HepG2 (cell line): ENCODE measurements at regions not wholly inside any gene's neighbourhood (a gene's known extent, or its start where the extent isn't known, plus 50 kb on each side); places are given as distances from the start of the nearest gene placed in this dataset.

Experiments used
- ATAC-seq: fragments of 200-7000 bp; cut with Tn5 transposase; 3 replicates; pipeline ENCODE4 v1.9.1; 2020; ENCODE audit warnings: mild to moderate bottlenecking, moderate library complexity
- BruUV-seq: library from RNA; stranded (reverse); fragments of 400-500 nt; replicated peaks from 2 replicates; lab custom pipeline; 2021; lab: Mats Ljungman, UMichigan
- CTCF ChIA-PET: fragments of 300-600 bp; formaldehyde crosslinking; extraction: SDS; loops from one replicate; lab custom pipeline; 2021; ENCODE audit warnings: low total read pairs, inconsistent platforms, low intra/inter-chr PET ratio; lab: Yijun Ruan, JAX
- POLR2A ChIA-PET: fragments of 350-600 bp; sonication (Branson Sonifier 250); formaldehyde crosslinking; loops from one replicate; lab custom pipeline; 2020; ENCODE audit warnings: antibody characterized with exemption, inconsistent platforms; lab: Yijun Ruan, JAX
- DNase-seq: peaks from one replicate; pipeline ENCODE4 v3.0.0-alpha.2; 2015; ENCODE audit warnings: low spot score
- FAIRE-seq: peaks from 3 replicates; lab custom pipeline; 2011; peaks lifted over from hg19 to GRCh38; lab: Jason Lieb, UNC
- H2AFZ ChIP-seq: one replicate; pipeline ENCODE4 v1.6.1; 2011; ENCODE audit warnings: low read length, inconsistent platforms
- H3K27ac ChIP-seq: fragments of 300-600 bp; 3 replicates; pipeline ENCODE4 v1.8.0; 2011; ENCODE audit warnings: mixed run types, mild to moderate bottlenecking, mixed read lengths, low read length, inconsistent platforms; ENCODE audit not compliant: insufficient read depth; ENCODE audit errors: extremely low read length
- H3K27me3 ChIP-seq, 2 experiments: fragments of 200-600 bp in 1 of 2; 2 replicates in 1 of 2; 3 replicates in 1 of 2; pipeline versions ENCODE4 v1.6.0 to v1.8.0; 2011; ENCODE audit warnings: low read length in 2 of 2, mild to moderate bottlenecking in 2 of 2, moderate library complexity in 2 of 2, inconsistent platforms in 1 of 2; ENCODE audit not compliant: insufficient read depth in 2 of 2, control insufficient read depth in 1 of 2
- H3K36me3 ChIP-seq, 2 experiments: fragments of 200-600 bp in 1 of 2; replicated peaks in 1 of 2; 2 replicates in 1 of 2; 3 replicates in 1 of 2; pipeline versions ENCODE4 v1.5.1 to v1.8.0; 2011; ENCODE audit warnings: low read length in 2 of 2, inconsistent platforms in 1 of 2; ENCODE audit not compliant: insufficient read depth in 2 of 2, control insufficient read depth in 1 of 2
- H3K4me1 ChIP-seq: 2 replicates; pipeline ENCODE4 v1.5.1; 2012; ENCODE audit warnings: low read length, inconsistent platforms; ENCODE audit not compliant: insufficient read depth
- H3K4me2 ChIP-seq: 2 replicates; pipeline ENCODE4 v1.6.0; 2011; ENCODE audit warnings: low read depth, low read length, inconsistent platforms
- H3K4me3 ChIP-seq, 3 experiments: fragments of 200-600 bp in 1 of 3; sonication (generic), shearing (Covaris generic) in 1 of 3; replicated peaks in 1 of 3; 2 replicates each; pipeline ENCODE4 v1.5.1; 2011 to 2016; ENCODE audit warnings: low read length in 3 of 3, inconsistent platforms in 2 of 3, low read depth in 2 of 3, mild to moderate bottlenecking in 2 of 3, control low read depth in 1 of 3, mixed read lengths in 1 of 3; ENCODE audit not compliant: insufficient read depth in 1 of 3
- H3K79me2 ChIP-seq: one replicate; pipeline ENCODE4 v1.6.1; 2011; ENCODE audit warnings: low read length, inconsistent platforms; ENCODE audit not compliant: insufficient read depth
- H3K9ac ChIP-seq: 2 replicates; pipeline ENCODE4 v1.6.0; 2011; ENCODE audit warnings: mild to moderate bottlenecking, low read depth, low read length, inconsistent platforms; ENCODE audit not compliant: insufficient read depth
- H3K9me3 ChIP-seq: 2 replicates; pipeline ENCODE4 v1.5.1; 2012; ENCODE audit warnings: mild to moderate bottlenecking, low read length
- H4K20me1 ChIP-seq: 2 replicates; pipeline ENCODE4 v1.6.0; 2011; ENCODE audit warnings: inconsistent platforms, mild to moderate bottlenecking, low read length, moderate library complexity; ENCODE audit not compliant: insufficient read depth
- DMTF1 ChIP-seq: sonication (generic); formaldehyde crosslinking; IDR thresholded peaks from 2 replicates; pipeline ENCODE4 v1.4.0; 2020; ENCODE audit warnings: mild to moderate bottlenecking, missing genetic modification reagents
- HOMEZ ChIP-seq: IDR thresholded peaks from 2 replicates; pipeline ENCODE4 v1.6.1; 2016; ENCODE audit warnings: low read depth
- JUN ChIP-seq: sonication (generic); formaldehyde crosslinking; IDR thresholded peaks from 2 replicates; pipeline ENCODE4 v1.4.0; 2020; ENCODE audit warnings: mild to moderate bottlenecking, missing genetic modification reagents
- MAFG ChIP-seq: sonication (generic); formaldehyde crosslinking; IDR thresholded peaks from 2 replicates; pipeline ENCODE4 v1.5.1; 2020; ENCODE audit warnings: mild to moderate bottlenecking, missing genetic modification reagents
- MYNN ChIP-seq: sonication (generic); formaldehyde crosslinking; IDR thresholded peaks from 2 replicates; pipeline ENCODE4 v1.4.0; 2020; ENCODE audit warnings: mild to moderate bottlenecking, low read depth, missing genetic modification reagents
- PRPF4 ChIP-seq: fragments of 200-400 bp; formaldehyde crosslinking; IDR thresholded peaks from 2 replicates; pipeline ENCODE4 v1.6.1; 2016; ENCODE audit warnings: low read length, low read depth; ENCODE audit not compliant: poor library complexity, severe bottlenecking
- XBP1 ChIP-seq: sonication (generic); formaldehyde crosslinking; IDR thresholded peaks from 2 replicates; pipeline ENCODE4 v1.5.0; 2020; ENCODE audit warnings: missing genetic modification reagents
- ZNF20 ChIP-seq: sonication (generic); formaldehyde crosslinking; IDR thresholded peaks from 2 replicates; pipeline ENCODE4 v1.4.0; 2020; ENCODE audit warnings: mild to moderate bottlenecking, moderate library complexity, missing genetic modification reagents
- ZNF282 ChIP-seq: fragments of 450-650 bp; IDR thresholded peaks from 2 replicates; pipeline ENCODE4 v1.6.1; 2018; ENCODE audit not compliant: partially characterized antibody
- WGBS: methylation state at CpG from one replicate; pipeline ENCODE4 v1.1.6; 2017; ENCODE audit warnings: low lambda C conversion rate; 5-methylcytosine and 5-hydroxymethylcytosine counted together
- in situ Hi-C: cut with HindIII; loops from 2 replicates; pipeline ENCODE4 v1.10.0; 2017; ENCODE audit warnings: low pct_unique_long_range_greater_than_20kb; ENCODE audit not compliant: extremely low pct_ligation_motif_present
- intact Hi-C: fragments of 100-400 bp; cut with micrococcal nuclease; formaldehyde crosslinking; loops from one replicate; pipeline ENCODE4 v1.10.0; 2022; ENCODE audit not compliant: unreplicated experiment
- TF ChIP-seq, protein P1 (sequence below): sonication (generic); formaldehyde crosslinking; IDR thresholded peaks from 2 replicates; pipeline ENCODE4 v1.4.0; 2020; ENCODE audit warnings: missing genetic modification reagents, borderline replicate concordance
- TF ChIP-seq, protein P2 (sequence below): IDR thresholded peaks from 2 replicates; pipeline ENCODE4 v1.6.1; 2018; ENCODE audit warnings: missing genetic modification reagents, mild to moderate bottlenecking, missing compliant biosample characterization

DNA sequence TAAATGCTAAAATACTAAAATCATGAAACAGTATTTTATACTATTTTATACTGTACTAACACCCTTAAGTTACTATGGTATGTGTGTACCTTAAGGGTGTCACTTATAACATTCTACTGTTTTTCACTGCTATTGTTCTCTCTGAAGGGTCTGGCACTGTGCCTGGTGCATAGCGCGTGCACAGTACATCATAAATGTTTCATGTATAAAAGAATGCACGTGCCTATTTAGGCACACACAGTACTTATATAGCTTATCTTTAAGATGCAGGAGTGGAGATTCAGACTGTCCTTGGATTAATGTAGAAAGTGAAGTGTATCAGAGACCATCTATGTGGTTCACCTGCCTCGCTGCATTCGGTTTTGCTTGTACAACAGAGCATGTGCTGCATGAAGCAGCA, 64.0 kb upstream of the SGK1 start:
- no peak for ATAC-seq
- Histone ChIP-seq H3K36me3 (no peaks in the 10 kb centered on the region), H3K4me3 (no peak overlapping the region), H3K27ac (no peak overlapping the region), H2AFZ (no peak overlapping the region)
- CTCF ChIA-PET = no interaction called here
- no peak for TF ChIP-seq DMTF1 (CRISPR knock-in tag)
- TF ChIP-seq MYNN (CRISPR knock-in tag) = no peak
- TF ChIP-seq ZNF20 (CRISPR knock-in tag) = no peak
- TF ChIP-seq PRPF4 = no peak
- TF ChIP-seq ZNF282 = no peak
- TF ChIP-seq, protein P1, sequence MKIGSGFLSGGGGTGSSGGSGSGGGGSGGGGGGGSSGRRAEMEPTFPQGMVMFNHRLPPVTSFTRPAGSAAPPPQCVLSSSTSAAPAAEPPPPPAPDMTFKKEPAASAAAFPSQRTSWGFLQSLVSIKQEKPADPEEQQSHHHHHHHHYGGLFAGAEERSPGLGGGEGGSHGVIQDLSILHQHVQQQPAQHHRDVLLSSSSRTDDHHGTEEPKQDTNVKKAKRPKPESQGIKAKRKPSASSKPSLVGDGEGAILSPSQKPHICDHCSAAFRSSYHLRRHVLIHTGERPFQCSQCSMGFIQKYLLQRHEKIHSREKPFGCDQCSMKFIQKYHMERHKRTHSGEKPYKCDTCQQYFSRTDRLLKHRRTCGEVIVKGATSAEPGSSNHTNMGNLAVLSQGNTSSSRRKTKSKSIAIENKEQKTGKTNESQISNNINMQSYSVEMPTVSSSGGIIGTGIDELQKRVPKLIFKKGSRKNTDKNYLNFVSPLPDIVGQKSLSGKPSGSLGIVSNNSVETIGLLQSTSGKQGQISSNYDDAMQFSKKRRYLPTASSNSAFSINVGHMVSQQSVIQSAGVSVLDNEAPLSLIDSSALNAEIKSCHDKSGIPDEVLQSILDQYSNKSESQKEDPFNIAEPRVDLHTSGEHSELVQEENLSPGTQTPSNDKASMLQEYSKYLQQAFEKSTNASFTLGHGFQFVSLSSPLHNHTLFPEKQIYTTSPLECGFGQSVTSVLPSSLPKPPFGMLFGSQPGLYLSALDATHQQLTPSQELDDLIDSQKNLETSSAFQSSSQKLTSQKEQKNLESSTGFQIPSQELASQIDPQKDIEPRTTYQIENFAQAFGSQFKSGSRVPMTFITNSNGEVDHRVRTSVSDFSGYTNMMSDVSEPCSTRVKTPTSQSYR (CRISPR knock-in tag) = no peak
- TF ChIP-seq MAFG (CRISPR knock-in tag) = no peak
- TF ChIP-seq HOMEZ (CRISPR knock-in tag) = no peak
- TF ChIP-seq, protein P2, sequence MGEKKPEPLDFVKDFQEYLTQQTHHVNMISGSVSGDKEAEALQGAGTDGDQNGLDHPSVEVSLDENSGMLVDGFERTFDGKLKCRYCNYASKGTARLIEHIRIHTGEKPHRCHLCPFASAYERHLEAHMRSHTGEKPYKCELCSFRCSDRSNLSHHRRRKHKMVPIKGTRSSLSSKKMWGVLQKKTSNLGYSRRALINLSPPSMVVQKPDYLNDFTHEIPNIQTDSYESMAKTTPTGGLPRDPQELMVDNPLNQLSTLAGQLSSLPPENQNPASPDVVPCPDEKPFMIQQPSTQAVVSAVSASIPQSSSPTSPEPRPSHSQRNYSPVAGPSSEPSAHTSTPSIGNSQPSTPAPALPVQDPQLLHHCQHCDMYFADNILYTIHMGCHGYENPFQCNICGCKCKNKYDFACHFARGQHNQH (CRISPR knock-in tag) = no peak
- no peak for TF ChIP-seq XBP1 (CRISPR knock-in tag)
- TF ChIP-seq JUN (CRISPR knock-in tag) = no peak
- TF ChIP-seq, all 625 proteins: peak for 0
- in situ Hi-C loops (no loop called here), intact Hi-C loops (no loop called here)
- no peak for FAIRE-seq
- BruUV-seq = no TSS peak
- Histone ChIP-seq H3K4me2 (no peak overlapping the region), H3K9ac (no peak overlapping the region), H3K27me3 (no peaks in the 10 kb centered on the region), H3K9me3 (no peaks in the 10 kb centered on the region), H3K4me1 (no peaks in the 10 kb centered on the region), H3K79me2 (no peaks in the 10 kb centered on the region), H4K20me1 (no peaks in the 10 kb centered on the region)
- DNase-seq = no peak
- POLR2A ChIA-PET = no interaction called here
- WGBS = 65% methylated on average over 5 of the region's 5 CpGs
